Small intestine (tissue), 7 donors: ENCODE measurements at regions not wholly inside any gene's neighbourhood (a gene's known extent, or its start where the extent isn't known, plus 50 kb on each side); places are given as distances from the start of the nearest gene placed in this dataset.
A peak's percentile ranks its signal among the peaks of the same experiment; 100 is the strongest.
"Not testable (repeated sequence)": the region's sequence is repeated elsewhere in the genome, so short reads cannot be mapped to it uniquely, and the experiment has no call there.

ENCODE experiments used
- DNase-seq, 2 donors: peaks; one replicate each; pipeline versions ENCODE4 v3.0.0 to v3.0.0-alpha.2; 2013
- FAIRE-seq: peaks from 2 replicates; lab custom pipeline; 2012; peaks lifted over from hg19 to GRCh38; lab: Jason Lieb, UNC
- H3K27ac ChIP-seq, 3 donors: one replicate each; pipeline ENCODE4 v1.5.1; 2013; ENCODE audit warnings: low read length in 2 of 3, mild to moderate bottlenecking in 2 of 3, control low read depth in 1 of 3, inconsistent platforms in 1 of 3, low read depth in 1 of 3, moderate library complexity in 1 of 3
- H3K27me3 ChIP-seq, 3 donors: one replicate each; pipeline ENCODE4 v1.6.1; 2013; ENCODE audit warnings: low read length in 3 of 3, inconsistent platforms in 1 of 3; ENCODE audit not compliant: control insufficient read depth in 3 of 3, insufficient read depth in 3 of 3
- H3K36me3 ChIP-seq, 3 donors: one replicate each; pipeline ENCODE4 v1.6.1; 2013; ENCODE audit warnings: low read length in 3 of 3, inconsistent platforms in 1 of 3, low read depth in 1 of 3, mild to moderate bottlenecking in 1 of 3, moderate library complexity in 1 of 3; ENCODE audit not compliant: control insufficient read depth in 3 of 3, insufficient read depth in 2 of 3
- H3K4me1 ChIP-seq, 3 donors: one replicate each; pipeline ENCODE4 v1.6.1; 2013; ENCODE audit warnings: low read length in 2 of 3, inconsistent platforms in 1 of 3, low read depth in 1 of 3, mild to moderate bottlenecking in 1 of 3, moderate library complexity in 1 of 3; ENCODE audit not compliant: control insufficient read depth in 3 of 3, insufficient read depth in 2 of 3
- H3K4me3 ChIP-seq, 3 donors: one replicate each; pipeline ENCODE4 v1.5.1; 2013; ENCODE audit warnings: low read length in 3 of 3, control low read depth in 1 of 3, inconsistent platforms in 1 of 3, low read depth in 1 of 3, mild to moderate bottlenecking in 1 of 3, moderate library complexity in 1 of 3
- H3K9me3 ChIP-seq, 2 donors: one replicate each; pipeline ENCODE4 v1.6.1; 2013; ENCODE audit warnings: low read depth in 1 of 2, low read length in 1 of 2; ENCODE audit not compliant: control insufficient read depth in 2 of 2, insufficient read depth in 1 of 2
- WGBS, 3 donors: extraction: QIAGEN DNeasy Blood & Tissue Kit; methylation state at CpG; one replicate each; pipeline ENCODE4 v1.1.7; 2013; 5-methylcytosine and 5-hydroxymethylcytosine counted together
- donor health status: healthy with polysubstance abuse.
- donor health status: control.
- donor health status: control.
- donor health status: Bipolar disorder and iron deficiency.
- donor health status: healthy.

DNA sequence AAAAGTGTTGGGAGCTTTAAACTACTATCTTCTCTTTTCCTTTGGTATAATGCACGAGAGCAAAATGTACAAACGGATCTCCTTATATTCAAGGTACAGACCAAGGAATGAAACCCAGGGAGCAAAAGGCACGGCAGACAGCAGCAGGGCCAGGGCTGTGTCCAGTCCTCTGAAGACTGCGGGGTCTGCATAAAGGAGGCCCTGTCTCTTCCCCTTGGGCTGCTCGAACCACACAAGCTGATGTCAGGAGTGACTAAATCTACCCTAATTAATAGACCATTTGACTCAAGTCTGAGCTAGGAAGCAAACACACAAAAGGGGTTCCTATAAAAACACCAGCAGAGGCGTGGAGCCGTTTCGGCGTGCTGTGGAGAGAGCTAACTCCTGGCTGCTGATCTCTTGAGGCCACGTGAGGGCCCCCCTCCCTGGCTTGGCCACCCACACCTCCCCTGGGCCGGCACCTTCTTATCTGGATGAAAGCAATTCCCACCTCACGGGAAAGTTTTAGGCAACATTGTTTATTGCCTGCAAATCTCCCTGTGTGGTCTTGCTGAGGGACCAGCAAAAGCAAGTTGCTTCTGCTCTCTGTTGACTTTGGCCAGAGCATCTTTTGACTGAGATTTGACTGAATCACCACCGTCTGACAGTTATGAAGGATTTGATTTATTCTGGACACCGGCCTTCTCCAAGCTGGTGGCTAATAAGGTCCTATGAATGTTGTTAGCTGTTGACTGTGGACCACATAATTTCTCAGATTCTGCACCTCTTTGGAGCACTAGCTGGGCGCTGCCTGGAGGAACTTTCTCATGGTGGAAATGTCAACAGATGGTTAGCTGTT is 183.5 kb downstream of the LMLN start:
- not testable (repeated sequence) for H3K9me3 ChIP-seq, H3K4me3 ChIP-seq, H3K27me3 ChIP-seq, FAIRE-seq, H3K36me3 ChIP-seq, H3K4me1 ChIP-seq, DNase-seq, H3K27ac ChIP-seq
- WGBS, 3 donors: 58 to 77% (median 62%) methylated on average over 9 to 11 of the region's 15 CpGs

DNA sequence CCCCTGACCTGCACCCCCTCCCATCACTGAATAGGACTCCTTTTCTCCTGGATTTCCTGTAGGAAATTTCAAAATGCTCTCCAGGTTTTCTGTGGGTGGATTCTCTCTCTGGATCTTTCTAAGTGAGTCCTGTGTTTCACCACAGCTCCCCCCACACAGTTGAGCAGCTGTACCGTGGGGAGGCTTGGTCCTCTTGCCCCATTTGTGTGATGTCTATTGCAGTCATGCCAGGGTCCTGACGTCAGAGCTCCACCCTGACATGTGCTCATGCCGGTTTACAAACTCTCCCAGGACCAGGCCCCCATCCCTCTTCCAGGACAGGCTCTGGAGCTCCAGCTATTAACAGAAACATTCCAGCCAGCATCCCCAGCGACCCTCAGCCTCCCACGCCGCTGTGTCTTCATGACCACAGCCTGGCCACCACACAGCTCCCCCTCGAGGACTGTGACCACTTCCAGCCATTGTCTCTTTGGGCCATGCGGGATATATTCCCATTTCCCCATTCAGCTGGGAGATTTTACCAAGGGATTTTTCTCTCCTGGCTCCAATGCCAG is 185.3 kb downstream of the LMLN start:
- H3K4me1 ChIP-seq, FAIRE-seq, H3K9me3 ChIP-seq, H3K36me3 ChIP-seq, H3K27ac ChIP-seq, H3K4me3 ChIP-seq, H3K27me3 ChIP-seq: not testable (repeated sequence)
- DNase-seq: peak in 1 of 2 donors; percentile 2
- WGBS, 3 donors: 26 to 47% (median 40%) methylated on average over 3 to 4 of the region's 8 CpGs

DNA sequence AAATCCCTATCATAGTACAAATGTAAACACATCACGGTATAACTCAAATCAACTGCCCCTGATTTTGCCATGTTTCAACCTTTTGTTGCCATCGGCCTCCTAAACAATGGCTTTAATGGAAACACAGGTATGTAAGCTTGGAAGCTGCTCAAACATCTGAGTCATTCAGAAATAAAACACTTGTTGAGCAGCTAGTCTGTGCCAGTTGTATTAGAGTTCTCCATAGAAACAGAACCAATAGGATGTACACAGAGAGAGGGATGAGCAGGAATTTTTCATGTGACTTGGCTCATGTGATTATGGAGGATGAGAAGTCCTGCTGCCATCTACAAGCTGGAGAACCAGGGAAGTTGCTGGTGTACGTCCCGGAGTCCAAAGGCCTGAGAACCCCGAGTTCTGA is 186.1 kb downstream of the LMLN start:
- DNase-seq, H3K27me3 ChIP-seq, H3K4me3 ChIP-seq, H3K9me3 ChIP-seq, H3K4me1 ChIP-seq, H3K36me3 ChIP-seq, H3K27ac ChIP-seq, FAIRE-seq: not testable (repeated sequence)
- WGBS, 3 donors: 67 to 72% (median 69%) methylated on average over 3 to 4 of the region's 5 CpGs

DNA sequence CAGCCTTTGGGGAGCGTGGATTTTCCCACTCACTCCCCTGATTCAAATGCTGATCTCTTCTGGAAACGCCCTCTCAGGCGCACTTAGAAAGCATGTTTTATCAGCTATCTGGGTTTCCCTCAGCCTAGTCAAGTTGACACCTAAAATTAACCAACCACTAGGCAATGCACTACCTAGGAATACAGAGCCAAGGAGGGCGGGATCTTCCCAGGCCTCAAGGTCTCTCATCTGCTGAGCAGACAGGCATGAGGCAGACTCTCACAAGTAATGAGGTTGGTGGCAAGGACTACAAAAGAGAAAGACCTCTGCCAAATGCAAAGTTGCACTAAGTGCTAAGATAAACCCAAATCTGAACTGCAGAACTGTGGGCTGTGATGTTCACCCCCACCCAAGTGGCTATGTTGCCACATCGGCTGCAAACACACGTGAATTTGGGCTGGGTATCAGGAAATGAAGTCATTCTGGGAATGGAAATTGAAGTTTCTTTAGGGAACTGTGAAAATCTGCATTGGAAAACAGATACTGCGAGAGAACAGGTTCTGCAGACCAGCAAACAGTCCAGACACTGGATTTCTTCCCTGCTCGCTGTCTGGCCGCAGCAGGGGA is 186.6 kb downstream of the LMLN start:
- not testable (repeated sequence) for H3K4me3 ChIP-seq, DNase-seq, FAIRE-seq, H3K4me1 ChIP-seq, H3K9me3 ChIP-seq, H3K36me3 ChIP-seq, H3K27ac ChIP-seq, H3K27me3 ChIP-seq
- WGBS, 3 donors: 74 to 79% (median 75%) methylated on average over 8 of the region's 9 CpGs

DNA sequence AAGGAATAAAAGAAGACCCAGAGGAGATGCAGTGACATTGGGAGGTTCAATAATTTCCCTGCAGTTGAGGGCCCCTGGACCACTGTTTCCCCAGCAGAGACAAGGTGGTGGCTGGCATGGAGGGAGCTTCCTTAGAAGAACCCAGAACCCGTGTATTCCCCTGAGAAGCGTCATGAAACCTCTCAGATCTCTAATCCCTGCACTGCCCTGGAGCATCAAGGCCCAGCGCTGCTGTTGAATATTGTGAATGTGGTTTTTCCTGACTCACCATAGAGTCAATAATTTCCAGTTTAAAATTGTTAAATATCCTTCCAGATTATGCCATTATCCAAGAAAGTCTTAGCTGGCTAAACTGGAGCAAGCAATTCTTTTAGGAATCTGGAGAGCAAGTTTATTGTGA is 187.2 kb downstream of the LMLN start:
- H3K27me3 ChIP-seq, FAIRE-seq, H3K4me3 ChIP-seq, H3K27ac ChIP-seq, H3K36me3 ChIP-seq, H3K9me3 ChIP-seq, DNase-seq, H3K4me1 ChIP-seq: not testable (repeated sequence)
- WGBS, 3 donors: 71 to 100% (median 91%) methylated on average over 1 of the region's 3 CpGs

DNA sequence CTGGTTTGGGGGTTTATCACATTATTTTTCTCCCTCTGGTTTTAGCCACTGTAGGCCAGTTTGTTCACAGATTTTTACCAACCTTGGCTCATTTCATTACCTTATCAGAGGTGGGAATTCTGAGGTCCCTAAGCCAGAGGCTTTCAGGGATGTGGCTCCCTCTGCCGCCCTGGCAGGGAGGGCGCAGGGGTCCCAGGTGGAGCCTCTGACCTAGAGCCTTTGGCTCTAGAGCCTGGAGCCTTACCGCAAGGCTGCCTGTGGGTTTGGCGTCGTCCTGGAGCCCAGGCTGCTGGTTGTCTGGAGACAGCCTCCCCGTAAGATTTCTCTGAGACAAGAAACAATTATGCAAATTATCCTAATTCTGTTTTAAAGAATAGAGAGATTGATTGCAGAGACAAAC is 188.0 kb downstream of the LMLN start:
- not testable (repeated sequence) for H3K36me3 ChIP-seq, H3K27me3 ChIP-seq, H3K9me3 ChIP-seq, H3K4me1 ChIP-seq, DNase-seq, FAIRE-seq, H3K27ac ChIP-seq, H3K4me3 ChIP-seq
- 27 to 61% (median 58%) methylated on average over 6 of the region's 6 CpGs for WGBS, 3 donors

DNA sequence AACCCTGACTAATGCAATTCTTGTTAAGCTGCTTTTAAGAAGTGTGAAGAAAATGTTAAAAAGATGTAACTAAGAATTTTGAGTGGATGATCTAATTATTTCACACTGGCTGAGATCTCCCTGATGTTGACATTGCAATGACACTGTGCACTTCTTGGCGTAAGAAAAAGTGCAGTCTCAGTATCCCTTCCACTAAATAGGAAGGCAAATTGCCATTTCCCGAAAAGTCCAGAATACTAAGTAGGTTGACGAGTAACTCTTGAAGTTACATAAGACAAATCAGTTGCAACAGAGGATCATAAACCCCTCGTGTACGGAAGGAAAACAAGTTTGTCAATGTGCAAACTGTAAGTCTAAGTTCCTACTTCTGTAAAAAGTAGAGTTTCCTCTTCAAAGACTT is 189.9 kb downstream of the LMLN start:
- H3K4me3 ChIP-seq, H3K27ac ChIP-seq, DNase-seq, FAIRE-seq, H3K27me3 ChIP-seq, H3K4me1 ChIP-seq, H3K9me3 ChIP-seq, H3K36me3 ChIP-seq: not testable (repeated sequence)
- 48 to 65% (median 60%) methylated on average over 5 of the region's 5 CpGs for WGBS, 3 donors

DNA sequence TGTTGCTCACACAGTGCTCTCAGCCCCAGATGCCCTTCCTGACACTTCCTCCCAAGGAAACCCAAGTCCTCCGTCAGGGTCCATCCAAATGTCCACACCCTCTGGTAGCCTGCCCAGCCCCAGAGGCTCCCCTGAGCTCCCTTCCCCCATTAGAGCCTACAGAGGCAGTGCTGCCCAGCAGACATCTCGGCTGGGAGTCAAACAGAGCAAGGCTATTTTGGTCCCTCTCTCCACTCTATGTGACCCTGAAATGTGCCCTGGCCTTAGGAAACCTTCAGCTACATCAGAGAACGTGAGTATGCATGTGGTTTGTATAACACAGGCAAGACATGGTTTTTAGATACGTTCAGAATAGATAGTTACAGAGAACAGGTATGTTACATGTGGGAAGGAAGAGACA is 191.8 kb downstream of the LMLN start:
- H3K4me1 ChIP-seq, H3K9me3 ChIP-seq, H3K27ac ChIP-seq, H3K4me3 ChIP-seq, H3K27me3 ChIP-seq, DNase-seq, H3K36me3 ChIP-seq, FAIRE-seq: not testable (repeated sequence)
- 38 to 55% (median 47%) methylated on average over 3 to 4 of the region's 4 CpGs for WGBS, 3 donors
